ENCODE measurements at regions not wholly inside any gene's neighbourhood (a gene's known extent, or its start where the extent isn't known, plus 50 kb on each side); places are given as distances from the start of the nearest gene placed in this dataset.

GRCh38 chr16:55214412-55214811, 109.6 kb upstream of the IRX6 start:
- intact Hi-C loops (cut with micrococcal nuclease) (no loop called here), dilution Hi-C loops (cut with MboI; ENCODE audit: extremely low pct_ligation_motif_present, low sequenced_read_pairs) (no loop called here)
- Histone ChIP-seq H3K4me1 (ENCODE audit: control insufficient read depth, extremely low read depth, insufficient read depth, low read length) (no peaks in the 10 kb centered on the region), H3K4me2 (ENCODE audit: insufficient read depth, low read length) (no peak overlapping the region), H3K27me3 (ENCODE audit: control insufficient read depth in 2 of 2, insufficient read depth in 2 of 2, low read length in 2 of 2) (no peaks in the 10 kb centered on the region), H3K4me3 (replicated peaks in 1 of 3; ENCODE audit: insufficient read depth in 1 of 3, low read depth in 1 of 3, low read length in 3 of 3) (no peak overlapping the region), H3K9me3 (replicated peaks; ENCODE audit: control insufficient read depth, insufficient read depth, low read length) (no peaks in the 10 kb centered on the region), H2AFZ (ENCODE audit: low read depth, low read length) (no peak overlapping the region), H3K79me2 (ENCODE audit: control insufficient read depth, insufficient read depth, low read length) (no peaks in the 10 kb centered on the region), H3K9ac (replicated peaks; ENCODE audit: extremely low read depth, insufficient read depth, low read length) (no peak overlapping the region), H3K9me1 (replicated peaks; ENCODE audit: control insufficient read depth, extremely low read depth, insufficient read depth, low read length) (no peaks in the 10 kb centered on the region), H3K36me3 (ENCODE audit: control insufficient read depth in 2 of 2, extremely low read depth in 1 of 2, insufficient read depth in 2 of 2, low read length in 2 of 2) (no peaks in the 10 kb centered on the region), H3K27ac (ENCODE audit: insufficient read depth, low read depth, low read length) (no peak overlapping the region), H4K20me1 (replicated peaks; ENCODE audit: control insufficient read depth, extremely low read depth, insufficient read depth, low read length) (no peaks in the 10 kb centered on the region)
- no peak for DNase-seq (ENCODE audit: low read depth, low spot score)
- no peak for FAIRE-seq
- CTCF ChIA-PET: no interaction called here
- no TSS peak for BruUV-seq (replicated peaks)
- POLR2A ChIA-PET: no interaction called here
- TF ChIP-seq CTCF (IDR thresholded peaks at IDR 0.05; ENCODE audit: extremely low read depth in 1 of 2, insufficient read depth in 1 of 2, low read depth in 1 of 2, low read length in 2 of 2): no peak
- TF ChIP-seq EZH2 (IDR thresholded peaks at IDR 0.05; ENCODE audit: borderline replicate concordance, low read depth, low read length, severe bottlenecking): no peak
- no peak for TF ChIP-seq MYC (IDR thresholded peaks at IDR 0.05; ENCODE audit: low read depth, low read length)
- no peak for TF ChIP-seq POLR2A (IDR thresholded peaks at IDR 0.05; ENCODE audit: low read depth, low read length)
- no peak for TF ChIP-seq JUN (IDR thresholded peaks at IDR 0.05; ENCODE audit: borderline replicate concordance, insufficient read depth, insufficient read length, low read depth)
- TF ChIP-seq MAX (IDR thresholded peaks at IDR 0.05; ENCODE audit: insufficient read depth, insufficient read length): no peak
- no peak for TF ChIP-seq GATA2 (IDR thresholded peaks at IDR 0.05; ENCODE audit: insufficient read depth, insufficient read length, low read depth, low read length)
- no peak for TF ChIP-seq POLR2AphosphoS5 (IDR thresholded peaks at IDR 0.05; ENCODE audit: insufficient read depth, low read depth, low read length)
- no peak for TF ChIP-seq FOS (IDR thresholded peaks at IDR 0.05; ENCODE audit: borderline replicate concordance, insufficient read depth, low read length)

All from endothelial cell of umbilical vein (primary cell).